WERI-Rb-1 (cell line): ENCODE measurements at regions not wholly inside any gene's neighbourhood (a gene's known extent, or its start where the extent isn't known, plus 50 kb on each side); places are given as distances from the start of the nearest gene placed in this dataset.

Experiments
- DNase-seq: peaks from one replicate; pipeline ENCODE4 v3.0.0-alpha.2; 2020
- H3K27ac ChIP-seq: fragments of 250-450 bp; sonication (Bioruptor Pico); 2 replicates; pipeline ENCODE4 v1.5.1; 2020; ENCODE audit warnings: mild to moderate bottlenecking, moderate library complexity
- H3K27me3 ChIP-seq: fragments of 250-450 bp; sonication (Bioruptor Pico); 2 replicates; pipeline ENCODE4 v1.5.1; 2021; ENCODE audit warnings: mild to moderate bottlenecking, low read depth, moderate library complexity; ENCODE audit not compliant: insufficient read depth, severe bottlenecking
- H3K36me3 ChIP-seq: fragments of 250-450 bp; sonication (Bioruptor Pico); 2 replicates; pipeline ENCODE4 v1.5.1; 2020; ENCODE audit warnings: mild to moderate bottlenecking, moderate library complexity
- H3K4me3 ChIP-seq: 2 replicates; pipeline ENCODE4 v1.5.1; 2011; ENCODE audit warnings: low read depth, mild to moderate bottlenecking, control low read depth, low read length
- H3K9me3 ChIP-seq: fragments of 250-450 bp; sonication (Bioruptor Pico); 2 replicates; pipeline ENCODE4 v1.5.1; 2021; ENCODE audit warnings: mild to moderate bottlenecking, moderate library complexity; ENCODE audit not compliant: severe bottlenecking
- CTCF ChIP-seq: IDR thresholded peaks from 2 replicates; pipeline ENCODE4 v1.5.1; 2011; ENCODE audit warnings: low read depth, mild to moderate bottlenecking, control low read depth, inconsistent platforms, low read length

- no peak overlapping the region for H3K27ac ChIP-seq
- no peak overlapping the region for H3K4me3 ChIP-seq
- no peaks in the 10 kb centered on the region for H3K9me3 ChIP-seq
- DNase-seq = no peak
- H3K27me3 ChIP-seq = no peaks in the 10 kb centered on the region
- no peaks in the 10 kb centered on the region for H3K36me3 ChIP-seq
- no peak for TF ChIP-seq CTCF
These were observed 1076.7 kb downstream of the NR2F1-AS1 start for GRCh38 chr5:92504346-92504745.

- H3K27me3 ChIP-seq = no peaks in the 10 kb centered on the region
- no peak overlapping the region for H3K4me3 ChIP-seq
These were observed 1080.3 kb downstream of the NR2F1-AS1 start for GRCh38 chr5:92500752-92501151.

GRCh38 chr5:92496545-92496944, 1084.5 kb downstream of the NR2F1-AS1 start:
- Histone ChIP-seq H3K9me3 (no peaks in the 10 kb centered on the region), H3K36me3 (no peaks in the 10 kb centered on the region), H3K27me3 (no peaks in the 10 kb centered on the region), H3K27ac (no peak overlapping the region), H3K4me3 (no peak overlapping the region)
- DNase-seq = no peak
- no peak for TF ChIP-seq CTCF

More at GRCh38 chr5:92500752-92501151, 1080.3 kb downstream of the NR2F1-AS1 start:
- Histone ChIP-seq H3K36me3 (no peaks in the 10 kb centered on the region), H3K9me3 (no peaks in the 10 kb centered on the region), H3K27ac (no peak overlapping the region)
- DNase-seq = no peak
- TF ChIP-seq CTCF = no peak

GRCh38 chr5:92494508-92494907, 1086.5 kb downstream of the NR2F1-AS1 start:
- no peaks in the 10 kb centered on the region for H3K27me3 ChIP-seq
- TF ChIP-seq CTCF = no peak
- DNase-seq = no peak
- H3K36me3 ChIP-seq = no peaks in the 10 kb centered on the region
- no peaks in the 10 kb centered on the region for H3K9me3 ChIP-seq
- H3K27ac ChIP-seq = no peak overlapping the region
- H3K4me3 ChIP-seq = no peak overlapping the region

GRCh38 chr5:92492908-92493307, 1088.1 kb downstream of the NR2F1-AS1 start:
- no peak for DNase-seq
- H3K27ac ChIP-seq = no peak overlapping the region
- H3K27me3 ChIP-seq = no peaks in the 10 kb centered on the region
- no peak overlapping the region for H3K4me3 ChIP-seq
- no peaks in the 10 kb centered on the region for H3K36me3 ChIP-seq
- TF ChIP-seq CTCF = no peak
- H3K9me3 ChIP-seq = no peaks in the 10 kb centered on the region

- TF ChIP-seq CTCF = no peak
- Histone ChIP-seq H3K27ac (no peak overlapping the region), H3K27me3 (no peaks in the 10 kb centered on the region), H3K4me3 (no peak overlapping the region), H3K36me3 (no peaks in the 10 kb centered on the region), H3K9me3 (no peaks in the 10 kb centered on the region)
- DNase-seq = no peak
These were observed 1096.5 kb downstream of the NR2F1-AS1 start for GRCh38 chr5:92484484-92484883.
